Left cardiac atrium (tissue), 4 donors: ENCODE measurements at regions not wholly inside any gene's neighbourhood (a gene's known extent, or its start where the extent isn't known, plus 50 kb on each side); places are given as distances from the start of the nearest gene placed in this dataset.
A peak's percentile ranks its signal among the peaks of the same experiment; 100 is the strongest.

Source experiments
- ATAC-seq, 2 donors: fragments of 200-7000 bp; cut with Tn5 transposase; one replicate each; pipeline ENCODE4 v1.9.1; 2020; ENCODE audit warnings: mild to moderate bottlenecking in 2 of 2, moderate library complexity in 2 of 2
- DNase-seq: peaks from one replicate; pipeline ENCODE4 v3.0.0-alpha.2; 2020
- intact Hi-C, 2 donors: fragments of 100-400 bp; cut with DNase I; formaldehyde crosslinking; loops; one replicate each; pipeline versions ENCODE4 v1.14.1 to v1.15.1; 2022 to 2023
- donor health status: DM: no; HTN: yes; CAD: no.
- donor health status: DM: no; HTN: yes; CAD: no; lungs with severe emphysema.
- donor health status: DM: yes; HTN: yes; CAD: no.
- donor health status: Dilated cardiomyopathy.

DNA sequence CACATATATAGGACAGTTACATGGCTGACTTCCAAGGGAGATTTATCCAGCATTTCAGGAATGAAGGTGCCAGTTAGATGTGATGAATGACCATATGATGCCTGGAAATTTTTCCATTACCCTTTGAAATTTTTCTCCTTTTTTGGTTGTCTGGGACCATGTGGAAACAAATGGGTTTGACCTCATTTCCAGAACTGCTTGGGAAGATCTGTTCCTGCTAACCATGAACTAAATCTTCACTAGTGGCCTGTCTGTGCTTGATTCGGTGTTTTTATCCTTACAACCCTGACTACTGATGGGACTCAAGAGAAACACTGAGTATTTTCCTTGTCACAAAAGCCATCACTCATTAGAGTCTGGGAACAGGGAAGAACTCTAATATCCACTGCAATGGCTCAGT is 409.4 kb downstream of the PDCD6IP start:
- no peak for DNase-seq
- ATAC-seq, result no peak
- intact Hi-C loops, result no loop called here

DNA sequence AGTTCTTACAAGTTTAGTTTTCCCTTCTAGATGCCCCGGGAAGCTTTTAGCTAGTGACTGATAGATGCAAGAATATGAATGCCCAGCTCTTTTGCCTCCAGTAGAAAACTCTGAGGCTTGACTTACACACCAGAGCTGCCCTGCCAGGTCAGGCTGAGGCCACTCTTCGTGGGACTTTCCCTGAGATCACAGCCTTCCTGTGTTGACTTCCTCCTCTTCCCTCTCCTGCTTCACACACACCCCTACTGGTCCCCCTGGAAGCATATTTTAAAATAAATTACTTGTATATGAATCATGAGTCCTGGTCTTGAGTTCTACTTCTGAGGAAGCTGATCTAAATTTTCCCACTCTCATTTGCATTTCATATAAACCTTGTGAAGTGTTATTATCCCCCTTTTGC is 413.7 kb downstream of the PDCD6IP start:
- ATAC-seq (peak in 1 of 2 donors; percentile 29), DNase-seq (no peak)
- intact Hi-C loops, result no loop called here

DNA sequence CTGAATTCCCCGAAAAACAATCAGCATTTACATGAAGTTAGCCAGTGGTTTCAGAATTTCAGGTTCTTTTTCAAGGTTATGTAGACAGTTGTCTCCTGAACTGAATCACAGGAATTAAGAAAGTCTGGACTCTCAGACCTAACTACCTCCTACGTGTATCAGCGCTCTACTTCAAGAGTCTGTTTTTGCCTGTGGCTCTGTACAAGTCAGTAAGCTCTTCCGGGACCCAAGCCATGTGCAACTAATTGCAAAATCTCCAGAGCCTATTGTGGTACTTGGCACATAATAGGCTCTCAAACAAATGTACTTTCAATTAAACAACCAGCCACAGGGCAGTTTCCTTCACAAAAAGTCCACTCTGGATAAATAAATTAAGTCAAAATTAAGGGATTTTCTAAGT is 414.2 kb downstream of the PDCD6IP start:
- intact Hi-C loops, result no loop called here
- DNase-seq (peak; percentile 38), ATAC-seq (peak; percentile 77 to 79)

DNA sequence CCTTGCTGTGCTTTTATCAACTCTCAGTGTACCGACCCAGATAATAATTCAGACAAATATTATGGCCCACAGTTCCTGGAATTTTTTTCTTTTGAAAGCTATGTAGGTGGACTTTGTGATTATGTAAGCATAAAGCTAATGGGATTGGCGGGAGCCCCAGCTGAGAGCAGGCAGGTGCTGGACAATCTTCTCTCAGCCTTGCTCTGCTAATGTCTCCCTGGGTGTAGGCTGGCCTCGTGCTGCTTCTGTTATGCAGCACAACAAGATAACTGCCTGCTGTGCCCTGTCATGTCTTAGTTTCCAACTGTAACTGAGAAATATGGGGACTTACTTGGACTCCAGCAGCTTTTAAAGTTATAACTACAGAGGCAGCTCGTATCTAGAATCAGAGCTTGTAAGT is 415.0 kb downstream of the PDCD6IP start:
- peak; percentile 15 to 50 for ATAC-seq
- intact Hi-C loops, result no loop called here
- no peak for DNase-seq

DNA sequence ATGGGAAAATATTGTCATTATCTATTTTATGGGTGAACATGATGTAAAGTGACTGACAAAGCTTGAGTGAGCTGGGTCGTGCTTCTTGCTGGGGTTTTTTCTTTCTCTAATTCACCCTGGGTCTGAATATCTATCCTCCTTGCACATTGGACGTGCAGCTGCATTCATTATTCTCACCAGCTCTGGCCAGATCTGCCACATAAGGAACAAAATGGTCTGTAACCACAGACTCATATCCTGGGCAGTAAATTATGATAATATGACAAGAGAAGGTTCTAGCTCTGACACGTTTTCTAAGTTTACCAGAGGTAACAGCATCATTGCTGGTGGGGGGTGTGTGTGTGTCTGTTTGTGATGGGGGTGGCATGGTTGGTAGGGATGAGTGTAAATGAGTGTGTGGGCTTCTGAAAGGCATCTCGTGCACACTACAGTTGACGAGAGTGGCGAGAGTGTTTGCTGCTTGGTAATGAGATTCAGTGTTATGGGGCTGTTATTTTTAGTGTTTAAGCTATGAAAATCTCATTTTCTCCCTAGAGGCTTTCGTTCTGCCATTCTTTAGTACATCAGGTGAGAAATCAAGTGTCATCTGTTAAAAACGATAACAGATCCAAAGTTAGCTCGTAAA is 418.4 kb downstream of the PDCD6IP start:
- ATAC-seq (no peak), DNase-seq (no peak)
- intact Hi-C loops, result no loop called here

DNA sequence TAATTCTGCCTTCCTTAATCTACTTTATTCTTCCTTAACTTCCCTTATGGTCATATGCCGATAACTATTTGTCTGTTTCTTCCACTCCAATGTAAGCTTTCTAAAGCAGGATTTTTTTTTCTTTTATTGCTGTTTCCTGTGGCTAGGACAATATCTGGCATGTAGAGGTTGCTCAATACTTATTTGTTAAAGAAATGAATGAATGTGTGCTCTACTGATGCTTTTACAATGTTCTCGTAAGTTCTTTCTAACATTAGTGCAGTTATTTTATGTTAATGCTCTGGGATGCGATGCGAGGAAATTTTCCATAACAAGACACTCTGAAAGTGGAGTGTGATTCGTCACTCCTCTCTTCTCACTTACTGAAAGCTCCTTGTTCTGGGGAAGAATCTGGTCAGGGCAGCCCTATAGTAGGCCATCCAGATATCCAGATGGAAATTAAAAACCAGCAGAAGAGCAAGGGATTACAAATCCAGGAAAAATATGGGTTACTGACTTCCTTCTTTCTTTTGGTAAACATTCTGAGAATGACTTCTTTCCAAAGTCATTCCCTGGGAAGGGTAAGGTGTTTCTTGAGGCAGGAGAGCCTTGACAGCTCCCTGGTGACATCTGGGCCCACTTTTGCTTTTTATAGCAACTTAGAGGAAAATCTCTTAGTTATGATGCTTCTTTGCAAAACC is 420.4 kb downstream of the PDCD6IP start:
- intact Hi-C loops, result no loop called here
- ATAC-seq (no peak), DNase-seq (no peak)

DNA sequence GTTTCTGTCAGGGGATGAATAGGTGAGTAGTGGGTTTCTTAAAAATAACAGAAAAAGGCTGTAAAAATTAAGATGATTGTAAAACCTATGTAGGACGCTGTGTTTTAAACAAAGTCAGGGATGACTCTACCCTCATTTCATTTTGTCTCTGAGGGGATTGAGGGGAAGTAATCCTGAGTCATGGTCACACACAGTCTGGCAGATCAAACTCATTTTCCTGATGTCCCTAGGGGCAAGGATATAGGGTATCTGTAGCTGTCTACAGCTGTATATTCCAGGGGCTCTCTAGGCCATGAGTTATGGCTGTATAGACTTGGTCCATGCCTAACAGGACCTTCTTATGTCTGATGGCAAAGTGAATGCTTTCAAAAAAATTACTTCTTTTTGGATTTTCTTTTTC is 421.1 kb downstream of the PDCD6IP start:
- DNase-seq, result no peak
- intact Hi-C loops, result no loop called here
- no peak for ATAC-seq

DNA sequence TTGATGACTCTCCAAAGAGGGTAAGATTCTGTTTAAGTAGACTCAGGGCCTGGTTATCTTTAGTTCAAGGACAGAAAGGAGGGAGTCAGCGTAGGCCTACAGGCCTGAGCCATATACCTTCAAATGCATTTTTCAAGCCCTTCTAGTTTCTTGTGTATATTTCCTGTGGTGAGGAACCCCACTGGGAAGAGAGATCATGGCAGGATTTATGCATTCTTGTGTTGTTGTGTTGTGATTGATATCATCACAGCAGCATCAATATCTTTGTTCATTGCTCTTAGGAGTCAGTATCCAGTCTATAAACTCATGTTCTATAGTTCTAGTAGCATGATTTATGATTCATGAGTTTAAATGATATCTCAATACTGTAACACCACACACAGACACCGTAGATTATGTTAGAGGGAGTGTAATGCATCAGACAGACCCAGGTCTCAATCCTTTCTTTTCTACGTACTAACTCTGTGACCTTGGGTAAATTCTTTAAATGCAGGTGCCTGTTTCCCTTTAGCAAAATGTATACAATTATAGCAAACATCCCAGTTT is 427.5 kb downstream of the PDCD6IP start:
- ATAC-seq (no peak), DNase-seq (no peak)
- intact Hi-C loops, result no loop called here

DNA sequence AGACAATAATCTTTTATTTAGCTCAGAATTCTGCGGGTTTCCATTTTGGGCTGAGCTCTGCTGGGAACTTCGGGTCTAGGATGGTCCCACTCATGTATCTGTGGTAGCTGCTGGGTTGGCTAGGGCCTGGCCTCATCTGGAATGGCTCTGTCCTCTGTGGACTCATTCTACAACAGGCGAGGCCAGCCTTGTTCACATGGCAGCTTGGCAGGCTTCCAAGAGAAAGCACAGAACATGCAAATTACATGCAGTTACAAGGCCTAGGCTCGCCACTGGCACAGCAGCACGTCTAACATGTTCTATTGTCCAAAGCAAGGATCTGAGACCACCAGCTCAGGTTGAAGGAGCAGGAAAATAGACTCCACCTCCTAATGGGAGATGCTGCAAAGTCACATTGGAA is 431.4 kb downstream of the PDCD6IP start:
- ATAC-seq, result no peak
- no peak for DNase-seq
- intact Hi-C loops, result no loop called here

DNA sequence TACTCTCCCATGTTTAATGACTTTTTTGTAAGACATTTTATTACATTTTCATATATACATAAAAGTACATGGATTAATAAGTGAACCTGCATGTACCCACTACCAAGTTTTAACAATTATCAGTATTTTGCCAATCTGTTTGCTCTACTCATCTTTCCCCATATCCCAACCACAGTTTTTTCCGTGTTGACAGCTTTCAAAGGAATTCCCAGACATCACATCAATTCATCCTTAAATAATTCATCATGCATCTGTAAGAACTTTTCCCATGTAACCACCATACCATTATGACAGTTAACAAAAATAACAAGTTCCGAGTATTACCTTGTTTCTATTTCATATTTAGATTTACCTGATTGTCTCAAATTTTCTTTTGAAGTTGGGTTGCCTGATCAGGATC is 436.7 kb downstream of the PDCD6IP start:
- ATAC-seq, result no peak
- intact Hi-C loops, result no loop called here
- DNase-seq, result no peak

DNA sequence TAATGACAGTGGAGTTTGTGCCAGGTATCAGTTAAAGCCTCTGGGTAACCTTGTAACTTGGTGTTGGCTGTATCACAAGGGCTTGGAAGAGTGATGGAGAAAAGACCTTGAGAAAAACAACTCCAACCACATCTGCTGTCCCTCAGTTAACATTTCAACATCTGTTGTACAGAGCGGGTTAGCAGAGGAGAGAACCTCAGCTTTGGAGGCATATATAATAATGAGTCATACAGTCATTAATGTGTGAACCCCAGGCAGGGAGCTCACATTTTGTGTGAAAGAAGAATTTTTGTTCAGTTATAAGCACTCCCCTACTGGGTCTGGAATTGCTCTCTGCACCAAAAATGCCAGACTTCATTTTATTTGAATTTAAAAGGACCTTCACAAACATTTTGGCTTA is 439.5 kb downstream of the PDCD6IP start:
- DNase-seq (no peak), ATAC-seq (no peak)
- intact Hi-C loops, result no loop called here

DNA sequence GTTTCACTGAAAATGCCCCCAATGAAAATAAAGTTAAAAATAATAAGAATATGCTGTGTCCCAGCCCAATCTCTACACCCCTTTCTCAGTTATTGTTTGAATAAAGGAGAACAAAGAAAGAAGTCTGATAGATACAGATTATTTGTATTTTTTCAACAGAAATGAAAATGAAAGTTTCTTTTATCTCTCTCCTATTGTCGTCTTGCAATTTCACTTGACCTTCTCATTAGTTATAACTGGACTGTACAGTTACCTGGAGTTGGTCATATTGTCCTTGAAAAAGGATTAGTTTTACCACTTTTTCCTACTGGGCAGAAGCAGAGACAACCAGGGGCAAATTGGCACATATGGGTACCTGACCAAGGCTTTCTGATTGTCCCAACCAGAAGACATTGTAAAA is 440.0 kb downstream of the PDCD6IP start:
- ATAC-seq (no peak), DNase-seq (no peak)

DNA sequence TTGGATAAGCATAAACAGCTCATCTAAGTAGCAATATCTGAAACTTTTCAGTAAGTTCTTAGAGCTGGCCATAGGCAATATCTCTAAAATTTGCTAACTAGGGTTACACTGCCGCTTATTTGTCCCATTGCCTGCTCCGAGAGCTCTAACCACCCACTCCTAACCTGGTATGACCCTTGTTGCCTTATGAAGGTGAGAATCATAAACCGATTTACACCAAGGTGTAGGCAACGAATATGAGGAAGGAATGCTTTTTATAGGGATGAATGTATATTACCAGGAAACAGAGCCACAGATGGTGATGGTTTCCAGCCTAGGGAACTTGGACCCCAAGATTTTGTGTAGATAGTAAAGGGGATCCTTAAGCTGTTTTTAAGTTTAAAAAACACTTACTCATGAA is 440.9 kb downstream of the PDCD6IP start:
- DNase-seq (no peak), ATAC-seq (no peak)
- intact Hi-C loops, result no loop called here

More for the DNA sequence above, 440.0 kb downstream of the PDCD6IP start:
- intact Hi-C loops, result no loop called here

DNA sequence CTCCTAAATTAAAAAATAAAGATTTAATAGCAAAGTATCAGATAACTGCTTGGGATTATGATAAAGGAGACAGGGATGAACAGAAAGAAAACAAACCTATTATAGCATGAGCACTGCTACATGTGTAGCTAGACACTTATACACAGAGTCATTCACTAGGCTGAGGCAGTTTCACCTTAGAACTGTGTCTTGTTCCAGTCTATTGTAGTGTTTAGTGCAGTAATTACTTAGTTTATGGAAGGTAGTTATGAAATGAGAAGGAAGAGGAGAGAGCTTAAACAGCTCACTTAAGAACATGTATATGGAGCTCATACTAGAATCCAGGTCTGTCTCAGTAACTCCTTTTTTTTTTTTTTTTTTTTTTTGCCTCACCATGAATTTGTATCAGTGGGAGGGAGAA is 441.4 kb downstream of the PDCD6IP start:
- intact Hi-C loops, result no loop called here
- DNase-seq, result no peak
- ATAC-seq, result no peak

DNA sequence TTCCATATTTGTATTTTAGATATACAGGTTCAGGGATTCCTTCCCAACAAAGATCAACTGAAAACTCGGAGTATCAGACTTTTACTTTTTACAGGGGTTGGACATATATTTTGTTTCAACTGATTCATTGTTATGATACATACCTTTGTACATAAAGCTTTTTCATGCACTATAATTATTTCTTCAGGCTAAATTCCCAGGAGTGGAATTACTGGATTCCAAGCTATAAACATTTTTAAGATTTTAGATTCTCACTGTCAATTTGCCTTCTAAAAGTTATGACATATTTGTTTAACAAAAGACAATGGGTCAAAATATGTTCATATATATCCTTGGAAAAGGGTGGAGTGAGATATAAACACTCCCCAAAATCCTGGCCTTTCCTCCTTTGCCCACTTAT is 449.0 kb downstream of the PDCD6IP start:
- intact Hi-C loops, result no loop called here
- no peak for ATAC-seq
- DNase-seq, result no peak

DNA sequence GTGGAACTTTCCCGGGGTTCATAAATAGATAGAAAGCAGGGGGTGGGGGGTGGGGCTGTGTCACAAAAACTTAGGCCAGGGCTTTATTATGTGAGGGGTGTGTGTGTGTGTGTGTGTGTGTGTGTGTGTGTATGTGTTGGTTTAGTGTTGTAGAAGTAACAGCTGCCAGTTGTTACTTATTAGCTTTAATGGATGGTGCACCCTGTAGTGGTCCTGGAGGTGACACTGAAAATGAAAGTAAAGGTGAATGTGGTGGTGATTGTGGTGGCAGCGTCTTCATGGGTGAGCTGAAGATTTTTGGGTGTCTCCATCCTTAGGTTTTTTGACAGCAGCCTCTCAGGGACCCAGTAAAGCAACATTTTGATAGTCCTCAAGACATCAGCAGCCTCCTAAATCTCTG is 449.9 kb downstream of the PDCD6IP start:
- ATAC-seq (no peak), DNase-seq (no peak)
- intact Hi-C loops, result no loop called here

DNA sequence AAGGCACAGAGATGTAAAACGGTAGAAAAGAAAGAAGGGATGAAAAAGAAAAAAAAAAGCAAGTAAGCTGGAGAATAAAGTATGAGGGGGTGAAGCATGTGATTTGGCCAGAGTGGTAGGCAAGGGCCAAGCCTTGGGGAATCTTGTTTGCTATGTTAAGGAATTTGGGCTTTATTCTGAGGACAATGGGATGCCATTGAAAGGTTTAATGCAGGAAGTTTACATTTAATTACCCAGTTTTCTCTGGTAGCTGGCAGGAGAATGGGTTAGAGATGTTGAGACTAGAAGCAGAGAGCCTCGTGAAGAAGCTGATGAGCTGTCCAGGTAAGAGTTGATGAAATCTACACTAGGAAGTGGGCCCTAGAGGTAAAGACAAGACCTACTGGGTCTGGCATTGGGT is 455.9 kb downstream of the PDCD6IP start:
- intact Hi-C loops, result no loop called here
- DNase-seq (no peak), ATAC-seq (no peak)

DNA sequence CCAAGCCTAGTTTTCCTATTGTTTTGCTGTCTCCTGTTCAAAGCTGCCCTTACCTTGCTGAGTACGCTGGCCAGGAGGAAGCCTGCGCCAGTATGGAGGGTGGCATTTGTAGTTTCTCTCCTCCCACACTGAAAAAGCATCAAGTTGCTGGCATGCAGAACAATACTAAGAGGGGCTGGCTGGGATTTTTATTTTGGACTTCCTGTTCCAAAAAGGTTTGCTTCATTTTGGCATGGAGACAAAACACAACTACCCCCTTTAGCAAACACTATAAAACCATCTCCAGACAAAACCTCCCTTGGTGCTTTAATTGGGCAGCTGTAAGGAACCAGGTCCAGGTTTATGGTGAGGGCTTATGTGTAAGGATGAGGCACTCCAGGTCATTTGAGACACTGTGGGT is 457.6 kb downstream of the PDCD6IP start:
- intact Hi-C loops, result no loop called here
- no peak for ATAC-seq
- no peak for DNase-seq

DNA sequence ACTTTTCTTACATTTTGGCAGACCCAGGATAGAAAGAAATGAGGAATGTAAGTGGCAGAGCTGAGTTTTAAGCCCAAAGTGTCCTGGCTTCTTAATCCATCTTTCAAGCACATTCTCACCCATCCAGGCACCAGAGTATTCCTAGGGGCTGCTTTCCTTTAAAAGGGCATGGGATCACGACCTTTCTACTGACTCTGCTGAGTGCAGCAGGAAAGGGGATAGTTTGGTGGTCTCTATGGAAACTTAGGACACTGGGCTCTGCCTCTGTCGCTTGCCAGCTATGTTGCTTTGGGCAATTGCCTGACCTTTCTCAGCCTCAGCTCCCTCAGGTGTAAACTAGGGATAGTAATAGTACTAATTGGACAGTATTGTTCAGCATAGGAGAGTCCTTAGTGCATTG is 458.4 kb downstream of the PDCD6IP start:
- intact Hi-C loops, result no loop called here
- no peak for ATAC-seq

DNA sequence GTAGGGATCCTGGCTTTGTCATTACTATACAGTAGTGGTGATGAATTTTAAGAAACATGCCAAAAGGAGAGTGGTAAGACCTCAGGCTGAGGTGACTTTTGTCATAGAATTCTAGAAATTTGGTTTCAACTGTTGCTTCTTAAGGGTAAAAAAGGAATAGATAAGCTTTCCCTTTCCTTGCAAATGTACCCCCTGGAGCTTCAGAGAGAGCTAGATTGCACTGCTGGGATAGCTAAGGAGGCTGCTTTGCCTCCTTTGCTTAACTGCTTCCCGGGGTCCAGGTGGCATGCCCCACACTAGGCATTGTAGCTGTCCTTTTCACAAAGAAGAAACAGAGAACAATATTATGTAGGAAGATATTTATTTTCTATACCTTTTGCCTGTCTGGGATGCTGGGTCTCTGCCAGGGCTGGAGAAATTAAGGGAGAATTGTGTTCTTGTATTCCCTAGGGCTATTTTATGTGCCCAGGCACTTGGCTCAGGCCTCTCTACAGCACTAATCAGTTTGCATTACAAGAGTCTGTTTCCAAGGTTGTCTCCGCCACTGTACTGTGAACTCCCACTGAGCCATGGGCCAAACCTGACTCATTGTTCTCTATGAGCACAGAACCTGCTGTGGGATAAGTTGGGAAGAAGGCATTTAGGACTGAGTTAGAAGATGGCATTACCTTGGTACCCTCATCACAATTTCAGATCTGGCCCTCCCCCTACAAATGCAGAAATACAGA is 460.0 kb downstream of the PDCD6IP start:
- intact Hi-C loops, result no loop called here
- DNase-seq (no peak), ATAC-seq (peak in 1 of 2 donors; percentile 31)

More for the DNA sequence above, 458.4 kb downstream of the PDCD6IP start:
- DNase-seq, result no peak
